UCSD-AML1 (cell line): ENCODE measurements at regions not wholly inside any gene's neighbourhood (a gene's known extent, or its start where the extent isn't known, plus 50 kb on each side); places are given as distances from the start of the nearest gene placed in this dataset.

Source experiments
- DNase-seq: peaks from one replicate; lab custom pipeline; 2025; ENCODE audit not compliant: unreplicated experiment; lab: John Stamatoyannopoulos, UW

DNA sequence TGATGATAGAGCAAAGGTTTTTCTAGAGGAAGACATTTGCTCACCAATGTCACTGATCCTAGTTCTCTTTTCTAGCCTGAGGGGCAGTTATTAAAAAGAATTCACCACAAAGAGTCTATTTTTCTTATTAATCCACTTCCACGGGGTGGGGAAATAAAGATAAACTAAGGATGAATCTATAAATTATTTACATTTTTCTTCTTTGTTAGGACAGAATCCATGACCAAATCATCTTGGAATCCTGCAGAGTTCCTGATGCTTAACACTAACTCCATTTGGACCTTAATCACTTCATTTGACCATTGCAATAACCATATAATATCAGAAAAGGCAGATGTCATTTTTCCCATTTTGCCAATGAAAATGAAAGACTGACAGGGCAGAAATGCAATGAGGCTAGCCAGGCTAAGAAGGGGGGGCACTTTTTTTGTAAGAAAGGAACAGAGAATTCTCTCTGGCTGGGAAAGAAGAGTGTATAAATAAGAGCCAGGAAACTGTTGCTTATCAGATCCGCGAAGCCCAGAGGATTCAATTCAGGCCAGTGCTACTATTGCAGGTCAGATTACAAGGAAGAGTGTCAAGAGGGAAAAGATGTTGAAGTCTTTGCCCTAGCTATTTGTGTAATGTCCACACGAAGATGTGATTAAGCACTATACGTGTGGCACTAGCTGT lies 433.2 kb downstream of the TNS3 start:
- no peak for DNase-seq

DNA sequence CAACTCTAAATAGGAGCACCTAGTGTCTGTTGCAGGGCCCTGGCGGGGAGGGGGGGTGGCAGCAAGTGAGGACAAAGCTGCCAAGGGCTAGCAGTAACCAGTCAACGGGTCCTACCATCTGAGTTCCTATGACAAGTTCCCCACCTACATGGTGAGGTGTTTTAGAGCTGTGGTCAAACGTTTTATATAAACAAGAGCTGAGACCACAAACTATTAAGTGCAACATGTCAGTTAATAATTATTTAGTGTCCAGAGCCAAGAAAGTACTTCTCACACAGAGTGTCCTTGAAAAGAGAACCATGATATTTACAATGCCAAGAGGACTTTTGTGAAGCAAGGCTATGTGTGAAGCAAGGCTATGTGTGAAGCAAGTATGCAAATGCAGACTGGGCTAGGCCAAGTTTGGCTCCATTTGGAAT lies 434.7 kb downstream of the TNS3 start:
- DNase-seq, result no peak

DNA sequence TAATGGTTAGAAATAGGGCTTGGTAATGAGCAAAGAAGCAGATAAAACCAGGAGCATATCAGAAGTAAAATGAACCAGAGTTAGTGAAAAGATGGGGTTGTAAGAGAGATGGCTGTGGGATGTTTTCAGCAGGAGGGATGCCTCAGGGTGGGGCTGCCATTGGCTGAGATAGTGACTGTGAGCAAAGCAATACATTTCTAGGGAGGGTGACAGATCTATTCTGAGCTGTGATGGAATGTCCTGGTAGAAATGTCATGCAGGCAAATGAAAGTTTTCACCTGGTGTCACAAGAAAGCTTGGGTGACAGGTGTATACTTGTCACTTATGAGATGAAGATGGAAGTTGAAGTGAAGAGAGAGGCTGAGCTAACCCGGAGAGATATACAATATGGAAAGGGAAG lies 435.9 kb downstream of the TNS3 start:
- no peak for DNase-seq

DNA sequence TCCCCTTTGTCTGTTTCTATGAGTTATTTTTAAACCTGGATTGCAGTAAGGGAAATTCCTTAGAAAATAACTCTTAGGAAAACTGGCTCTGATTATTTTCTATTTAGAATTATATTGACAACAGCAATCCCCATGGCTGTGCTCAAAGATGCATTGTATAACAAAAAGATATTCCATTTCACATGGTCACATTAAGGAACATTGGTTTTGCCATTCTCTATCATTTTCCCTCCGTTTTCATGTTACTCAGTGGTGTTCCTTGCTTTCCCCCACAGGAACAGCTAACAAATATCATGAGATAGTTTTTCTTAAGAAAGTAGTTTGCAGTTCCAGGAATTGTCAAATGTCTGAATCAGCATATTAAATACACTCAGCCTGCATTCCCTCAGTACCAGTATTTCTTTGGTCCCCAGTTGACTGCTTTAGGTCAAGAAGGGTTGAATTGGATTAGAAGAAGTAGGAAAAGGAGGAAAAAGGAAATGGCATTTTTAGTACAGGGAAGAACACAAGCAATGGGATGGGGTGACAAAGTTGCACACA lies 436.7 kb downstream of the TNS3 start:
- no peak for DNase-seq

DNA sequence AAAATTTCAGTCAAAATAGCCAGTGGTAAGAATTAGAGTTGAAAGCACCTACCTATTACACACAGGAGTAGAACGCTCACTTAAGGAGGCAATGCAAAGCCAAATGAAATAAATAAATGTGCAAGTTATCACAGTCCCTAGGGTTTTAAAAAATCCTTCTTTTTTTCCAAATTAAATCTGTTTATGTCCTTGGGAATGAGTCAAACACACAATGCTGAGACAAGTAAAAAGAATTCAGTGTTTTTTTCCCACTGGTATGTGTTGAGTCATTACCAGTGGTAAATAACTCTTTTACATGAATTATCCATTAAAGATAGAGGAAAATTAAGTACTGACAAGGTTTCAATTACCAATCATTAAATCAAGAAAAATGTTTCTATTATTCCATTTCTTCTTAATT lies 438.6 kb downstream of the TNS3 start:
- DNase-seq, result no peak

DNA sequence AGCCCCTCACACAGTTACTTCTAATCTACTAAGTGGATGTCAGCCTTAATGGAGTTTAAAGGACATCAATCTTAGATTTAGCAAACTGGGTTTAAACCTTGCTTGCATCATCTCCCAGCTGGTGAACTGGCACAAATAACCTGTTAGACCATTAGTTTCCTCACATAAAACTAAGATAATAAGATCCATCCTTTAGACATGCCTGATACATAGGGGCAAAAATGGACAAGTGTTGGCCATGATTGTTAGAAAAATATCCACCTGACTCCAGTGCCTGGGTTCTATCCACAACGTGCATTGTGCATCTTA lies 439.1 kb downstream of the TNS3 start:
- DNase-seq, result no peak

DNA sequence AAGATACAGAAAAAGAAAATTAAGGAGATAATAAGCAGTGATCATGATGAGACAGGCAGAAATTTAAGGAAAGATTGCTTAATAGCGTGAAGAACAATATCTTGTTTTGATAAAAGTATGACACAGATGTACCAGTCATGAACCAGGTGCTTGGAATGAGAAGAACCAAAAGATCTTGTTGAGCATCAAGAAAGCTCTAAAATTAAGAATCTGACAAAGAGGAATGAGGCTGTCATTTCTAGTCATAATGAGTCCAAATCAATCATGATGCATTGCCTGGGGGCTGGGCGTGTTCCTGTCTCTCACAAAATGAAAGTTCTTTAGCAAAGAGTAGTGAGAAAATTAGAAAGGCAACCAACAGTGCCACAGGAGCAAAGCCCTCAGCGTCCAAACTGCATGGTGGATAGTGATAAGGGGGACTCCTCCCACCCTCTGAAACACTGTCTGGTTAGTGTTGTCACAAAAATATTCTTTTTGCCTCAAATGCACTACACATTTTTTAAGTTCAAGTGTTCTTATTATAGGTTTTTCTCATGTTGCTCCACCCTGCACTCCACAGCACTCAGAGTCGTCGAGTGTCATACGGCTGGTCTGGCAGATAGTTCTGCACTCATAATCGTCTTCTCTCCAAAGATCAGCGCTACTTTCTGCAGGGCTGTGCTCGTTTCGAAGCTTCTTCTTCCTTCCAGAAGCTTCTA lies 439.6 kb downstream of the TNS3 start:
- DNase-seq, result no peak

DNA sequence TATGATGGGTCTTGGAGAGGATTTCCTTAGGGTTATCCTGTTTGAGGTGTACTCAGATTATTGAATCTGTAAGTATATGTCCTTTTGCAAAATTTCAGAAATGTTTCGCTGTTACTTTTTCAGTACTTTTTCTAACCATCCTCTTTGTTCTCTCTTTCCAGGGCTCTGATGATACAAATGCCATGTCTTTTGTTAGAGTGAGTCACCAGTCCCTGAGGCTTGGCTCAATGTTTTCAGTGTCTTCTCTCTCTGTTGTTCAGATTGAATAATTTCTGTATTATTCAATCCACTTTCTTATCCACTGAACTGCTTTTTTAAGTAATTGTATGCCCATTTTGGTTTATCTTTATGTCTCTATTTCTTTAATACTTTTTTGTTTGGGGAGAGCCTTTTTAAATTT lies 449.4 kb downstream of the TNS3 start:
- DNase-seq, result no peak

DNA sequence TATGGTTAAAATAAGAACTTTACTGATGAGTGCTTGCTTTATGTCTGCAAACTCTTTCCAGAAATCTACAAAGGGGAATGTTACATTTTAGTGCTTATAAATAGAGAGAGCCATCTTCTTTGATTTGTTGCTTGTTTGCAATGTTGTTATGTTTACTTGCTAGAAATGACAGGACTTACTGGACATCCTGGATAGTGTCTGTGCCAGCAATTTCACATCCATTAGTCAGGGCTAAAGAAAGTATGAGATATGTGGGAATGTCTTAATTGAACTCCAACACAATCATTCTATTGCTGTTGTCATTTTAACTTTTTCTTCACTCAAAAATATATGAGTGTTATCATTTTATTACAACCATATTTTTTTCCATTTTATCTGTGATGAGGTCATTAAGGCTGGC lies 453.2 kb downstream of the TNS3 start:
- no peak for DNase-seq

DNA sequence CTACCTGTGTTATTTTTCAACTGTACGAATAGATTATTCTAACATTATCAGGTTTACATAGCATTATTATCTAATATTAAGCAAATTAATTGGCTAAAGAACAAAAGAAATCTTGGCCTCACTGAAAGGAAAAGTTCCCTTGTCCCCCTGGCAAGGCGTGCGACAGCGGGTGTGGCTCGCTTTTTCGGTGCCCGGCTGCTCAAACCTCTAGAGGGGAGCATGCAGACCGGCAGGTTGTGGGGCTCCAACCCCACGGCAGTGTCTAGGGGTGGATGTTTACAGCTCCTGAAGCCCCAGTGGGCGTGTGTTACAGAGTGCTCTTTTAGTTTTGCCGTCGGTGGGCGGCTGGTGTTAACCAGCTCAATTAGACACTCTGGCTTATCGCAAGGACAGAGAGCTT lies 456.4 kb downstream of the TNS3 start:
- no peak for DNase-seq

DNA sequence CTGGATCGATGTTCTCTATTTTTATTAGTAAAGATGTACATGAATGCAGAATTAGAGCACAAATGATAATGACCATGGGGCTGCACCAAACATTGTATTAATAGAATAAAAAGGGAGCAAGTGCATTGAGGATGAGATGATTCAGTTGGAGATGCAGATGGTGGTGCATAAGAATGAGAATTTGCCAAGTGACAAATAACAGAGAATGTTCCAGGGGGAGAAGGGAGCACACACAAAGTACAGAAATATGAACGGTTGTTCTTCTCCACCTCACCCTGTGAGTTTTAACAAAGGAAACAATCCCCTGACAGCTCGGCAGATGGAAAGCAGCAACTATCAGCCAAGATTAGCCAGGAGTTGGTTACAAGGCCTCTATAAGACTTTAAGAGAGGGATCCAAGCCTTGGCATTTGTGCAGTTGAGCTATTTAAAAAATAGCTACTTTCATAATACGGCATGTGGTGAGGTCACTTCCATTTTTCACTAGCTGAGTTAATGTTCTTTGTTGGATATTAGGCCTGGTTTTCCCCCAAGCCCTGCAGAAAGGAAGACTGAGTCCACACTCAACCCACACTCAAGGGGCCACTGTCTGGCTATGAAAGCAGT lies 462.5 kb downstream of the TNS3 start:
- DNase-seq, result no peak

DNA sequence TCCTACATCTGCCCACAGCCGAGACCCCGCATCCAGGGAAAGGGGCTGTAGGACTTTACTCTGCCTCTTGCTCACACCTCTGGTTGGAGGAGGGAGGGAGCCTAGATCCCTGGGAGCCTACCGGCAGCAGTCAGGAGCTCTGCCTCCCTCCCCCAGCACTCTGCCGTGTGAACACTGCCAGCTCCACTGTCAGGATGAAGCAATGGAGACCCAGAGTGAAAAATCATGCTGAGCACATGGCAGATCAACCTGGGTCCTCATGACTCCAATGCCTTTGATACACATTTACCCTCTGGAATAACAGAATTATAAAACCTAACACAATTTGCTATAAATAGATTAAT lies 477.7 kb downstream of the TNS3 start:
- DNase-seq, result no peak

DNA sequence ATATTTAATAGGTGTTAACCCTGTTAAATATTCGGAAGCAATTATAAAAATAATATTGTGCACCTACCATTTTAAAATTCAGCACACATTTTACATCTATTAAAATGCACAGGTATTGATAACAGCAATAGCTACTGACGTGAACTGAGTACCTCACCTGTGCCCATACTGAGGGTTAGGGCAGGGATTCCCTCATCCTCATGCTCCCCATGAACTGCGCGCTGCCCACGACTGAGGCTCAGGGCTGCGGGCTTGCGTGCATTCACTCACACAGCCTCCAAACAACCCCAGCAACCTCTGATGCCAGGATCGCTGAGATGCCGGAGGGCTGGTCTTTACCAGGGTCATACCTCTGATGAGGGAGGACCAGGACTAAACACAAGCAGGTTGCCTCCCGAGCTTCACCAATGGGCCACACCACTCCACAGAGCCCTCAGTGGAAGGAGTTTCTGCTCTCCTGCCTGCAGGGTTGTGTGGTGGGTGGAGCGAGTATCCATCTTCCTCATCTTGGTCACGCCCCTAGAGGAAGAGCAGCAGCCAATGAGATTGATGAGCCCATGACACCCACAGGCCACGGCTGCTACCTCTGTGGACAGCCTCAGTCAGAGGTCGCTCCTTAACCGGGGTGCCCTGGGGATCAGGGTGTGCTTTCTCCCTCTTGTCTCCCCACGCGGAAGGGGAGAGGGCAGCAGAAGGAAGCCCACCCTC lies 478.3 kb downstream of the TNS3 start:
- DNase-seq, result no peak

DNA sequence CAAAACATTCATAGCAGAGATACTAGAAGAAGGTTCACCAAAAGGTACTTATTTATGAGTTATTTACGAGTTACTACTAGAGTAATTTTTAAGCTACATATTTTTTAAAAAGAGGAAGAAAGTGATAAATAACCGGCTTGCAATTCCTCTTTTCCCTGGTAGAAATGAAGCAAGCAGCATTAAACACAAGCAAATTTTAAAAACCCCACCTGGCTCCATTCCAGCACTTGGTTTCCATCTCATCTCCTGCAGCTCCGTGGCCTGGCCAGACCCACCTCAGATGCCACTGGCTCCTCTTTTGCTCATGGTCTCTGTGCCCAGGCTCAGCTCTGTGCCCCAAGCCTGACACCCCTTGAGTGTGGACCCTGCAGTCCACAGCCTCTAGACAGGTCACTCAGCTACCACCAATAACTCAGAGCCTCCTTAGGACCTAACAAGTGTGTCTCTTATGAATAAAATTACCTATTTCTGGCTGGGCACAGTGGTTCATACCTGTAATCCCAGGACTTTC lies 479.5 kb downstream of the TNS3 start:
- DNase-seq, result no peak

DNA sequence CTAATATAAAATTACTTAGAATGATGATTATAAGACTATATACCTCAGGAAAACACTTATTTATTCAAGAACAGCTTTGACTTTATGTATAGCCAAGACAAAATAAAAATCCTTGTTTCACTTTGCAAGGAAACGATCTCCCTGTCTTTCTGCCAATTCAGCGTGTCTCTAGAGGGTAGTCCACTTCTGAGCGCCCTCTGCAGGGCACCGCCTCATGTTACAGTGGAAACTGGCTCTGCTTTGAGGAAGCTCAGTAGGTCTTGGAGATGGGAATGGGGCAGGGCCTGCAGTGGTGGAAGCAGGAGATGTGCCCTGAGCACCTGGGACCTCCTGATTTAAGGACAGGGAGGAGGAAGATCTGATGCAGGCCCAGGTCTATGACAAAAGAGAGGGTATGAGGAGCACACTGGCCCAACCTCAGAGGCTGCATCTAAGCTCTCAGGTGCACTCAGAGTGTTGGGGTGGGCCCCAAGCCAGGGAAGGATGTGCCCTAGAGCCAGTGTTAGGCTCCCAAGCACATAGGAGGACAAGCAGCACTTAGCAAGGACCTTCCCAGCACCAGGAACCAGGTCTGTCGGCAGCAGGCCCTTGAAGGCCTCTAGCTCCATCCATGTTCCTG lies 481.0 kb downstream of the TNS3 start:
- peak; percentile 29 for DNase-seq

DNA sequence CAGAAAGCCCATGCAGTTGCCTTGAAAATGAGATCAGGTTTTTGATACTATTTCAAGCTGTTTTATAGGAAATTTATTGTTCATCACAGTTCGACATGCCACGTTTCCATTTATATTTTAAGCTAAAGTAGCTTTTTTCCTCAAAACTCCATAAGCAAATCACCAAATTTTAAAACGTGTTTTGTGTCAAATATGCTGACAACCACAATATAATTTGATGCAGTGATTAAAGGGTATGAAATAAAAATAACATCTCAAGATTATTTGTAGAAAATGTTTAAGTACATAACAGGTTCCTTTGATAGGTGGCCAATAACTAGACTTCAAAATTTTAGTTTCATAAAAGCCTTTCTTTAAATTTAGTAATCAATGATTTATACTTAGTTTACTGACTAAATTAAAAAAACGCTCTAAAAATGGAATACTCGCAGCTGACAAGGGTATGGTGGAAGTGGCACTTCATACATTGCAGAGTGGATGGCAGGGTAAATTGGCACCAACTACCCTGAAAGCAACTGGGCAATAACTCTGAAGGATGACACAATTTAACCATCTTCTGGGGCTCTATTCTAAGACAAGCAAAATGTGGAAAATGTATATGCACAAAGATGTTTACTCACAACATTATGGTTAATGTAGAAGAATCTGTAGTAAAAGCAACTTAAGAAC lies 481.6 kb downstream of the TNS3 start:
- DNase-seq, result no peak

DNA sequence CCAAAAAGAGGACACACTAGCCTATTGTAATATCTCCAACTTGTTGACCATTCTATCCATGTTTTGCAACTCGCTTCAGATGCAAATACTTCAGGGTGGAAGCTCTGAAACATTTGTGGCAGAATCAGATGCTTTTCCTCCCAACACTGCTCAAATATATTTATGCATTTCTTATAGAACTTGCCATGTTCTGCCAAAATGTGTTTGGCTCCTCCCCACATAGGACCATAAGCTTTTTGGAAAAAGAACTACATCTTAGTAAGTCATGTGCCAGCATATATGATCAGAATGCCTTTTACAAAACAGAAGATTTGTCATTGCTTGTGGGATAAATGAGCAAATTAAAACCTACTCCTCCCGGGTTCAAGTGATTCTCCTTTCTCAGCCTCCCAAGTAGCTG lies 484.5 kb downstream of the TNS3 start:
- no peak for DNase-seq

DNA sequence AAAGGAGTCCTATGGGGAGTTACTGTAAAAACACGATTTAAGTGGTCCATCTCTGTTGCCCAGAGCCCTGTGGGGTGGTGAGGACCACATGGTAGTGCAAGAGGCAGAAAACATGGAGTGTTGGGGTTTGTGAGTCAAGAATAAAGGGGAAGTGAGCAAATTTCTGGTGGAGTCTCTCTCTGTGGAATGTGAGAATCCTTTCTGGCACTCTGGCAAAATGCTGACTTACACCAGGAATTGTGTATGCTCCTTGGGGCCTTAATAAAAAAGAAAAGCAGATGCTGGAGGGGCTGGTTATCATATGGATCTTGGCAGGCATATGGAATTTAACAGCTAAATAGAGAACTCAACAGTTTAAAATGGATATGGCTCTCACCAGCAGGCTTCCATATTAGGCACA lies 486.0 kb downstream of the TNS3 start:
- no peak for DNase-seq

DNA sequence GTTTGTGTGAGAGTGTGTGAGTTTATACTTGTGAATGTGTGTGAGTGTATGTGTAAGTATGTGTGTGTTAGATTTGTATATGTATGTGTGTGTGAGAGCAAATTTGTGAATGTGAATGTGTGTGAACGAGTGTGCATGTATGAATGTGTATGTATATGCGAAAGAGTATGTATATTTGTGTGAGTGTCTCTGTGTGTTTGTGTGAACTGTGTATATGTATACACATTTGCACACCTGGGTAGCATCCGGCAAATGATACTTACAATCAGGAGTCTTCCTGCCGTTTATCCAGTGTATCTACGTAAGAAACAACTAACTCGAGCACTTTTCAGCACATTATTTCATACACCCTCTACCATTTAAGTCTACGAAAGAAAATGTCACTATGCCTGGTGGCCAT lies 487.4 kb downstream of the TNS3 start:
- DNase-seq, result no peak

DNA sequence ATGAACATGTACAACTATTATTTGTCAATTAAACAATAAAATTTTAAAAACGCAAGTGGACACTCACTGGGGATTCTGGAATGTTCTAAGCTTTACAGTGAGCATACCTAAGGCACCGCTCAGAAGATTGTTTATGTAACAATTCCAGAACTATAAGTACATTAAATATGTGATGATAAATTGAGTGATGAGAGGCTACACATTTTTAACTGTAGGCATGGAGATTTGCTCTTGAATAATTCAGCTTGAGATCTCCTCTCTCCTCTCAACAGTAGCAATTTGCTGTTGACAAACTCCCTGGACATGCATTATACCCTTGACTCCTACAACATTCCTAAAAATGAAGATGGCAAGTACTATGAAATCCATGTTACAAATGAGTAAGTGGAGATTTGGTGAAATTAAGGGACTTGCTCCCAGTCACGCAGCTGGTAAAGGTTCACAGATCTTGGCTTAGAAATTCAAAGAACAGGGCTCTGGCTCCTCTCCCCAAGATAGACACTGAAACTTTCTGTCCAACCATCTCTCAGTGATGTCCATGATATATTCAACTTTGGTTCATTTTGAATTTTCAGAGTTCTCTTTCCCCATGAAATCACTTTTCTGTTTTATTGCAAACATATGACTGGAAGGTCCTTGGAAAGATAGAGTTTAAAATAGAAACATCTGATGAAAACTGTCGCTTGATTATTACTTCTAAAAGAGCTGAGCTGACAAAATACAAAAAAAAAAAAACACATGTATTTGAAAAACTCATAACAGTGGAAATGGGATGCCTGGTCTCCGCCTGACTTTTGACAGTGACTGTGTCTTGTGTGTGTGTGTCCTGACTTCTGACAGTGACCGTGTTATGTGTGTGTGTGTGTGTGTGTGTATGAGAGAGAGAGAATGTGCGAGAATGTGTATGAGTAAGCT lies 488.3 kb downstream of the TNS3 start:
- no peak for DNase-seq
